CD14-positive monocyte (primary cell): ENCODE measurements at regions not wholly inside any gene's neighbourhood (a gene's known extent, or its start where the extent isn't known, plus 50 kb on each side); places are given as distances from the start of the nearest gene placed in this dataset.
"Not testable (repeated sequence)": the region's sequence is repeated elsewhere in the genome, so short reads cannot be mapped to it uniquely, and the experiment has no call there.

ENCODE experiments used
- DNase-seq, 3 donors: peaks; one replicate each; pipeline ENCODE4 v3.0.0-alpha.2; 2011 to 2022
- H2AFZ ChIP-seq: 2 replicates; pipeline ENCODE4 v1.6.0; 2012; ENCODE audit warnings: mild to moderate bottlenecking, low read depth, low read length, inconsistent platforms; ENCODE audit not compliant: insufficient read depth, poor library complexity, severe bottlenecking
- H3K27ac ChIP-seq, 2 donors: 1 replicate in 1 of 2; 2 replicates in 1 of 2; pipeline ENCODE4 v1.5.1; 2012 to 2013; ENCODE audit warnings: low read length in 2 of 2, control low read depth in 1 of 2, inconsistent platforms in 1 of 2, low read depth in 1 of 2, mild to moderate bottlenecking in 1 of 2
- H3K27me3 ChIP-seq, 2 donors: one replicate each; pipeline versions ENCODE4 v1.6.0 to v1.6.1; 2011 to 2013; ENCODE audit warnings: low read length in 2 of 2; ENCODE audit not compliant: control insufficient read depth in 2 of 2, insufficient read depth in 2 of 2
- H3K36me3 ChIP-seq, 2 donors: replicated peaks in 1 of 2; 1 replicate in 1 of 2; 2 replicates in 1 of 2; pipeline versions ENCODE4 v1.5.1 to v1.6.1; 2012 to 2013; ENCODE audit warnings: low read length in 2 of 2, control low read depth in 1 of 2, inconsistent platforms in 1 of 2, mild to moderate bottlenecking in 1 of 2; ENCODE audit not compliant: insufficient read depth in 2 of 2, control insufficient read depth in 1 of 2
- H3K4me1 ChIP-seq, 2 donors: 1 replicate in 1 of 2; 2 replicates in 1 of 2; pipeline versions ENCODE4 v1.5.1 to v1.6.1; 2012 to 2013; ENCODE audit warnings: low read length in 2 of 2, control low read depth in 1 of 2, inconsistent platforms in 1 of 2, mild to moderate bottlenecking in 1 of 2, moderate library complexity in 1 of 2; ENCODE audit not compliant: insufficient read depth in 2 of 2, control insufficient read depth in 1 of 2
- H3K4me2 ChIP-seq: replicated peaks from 2 replicates; pipeline ENCODE3; 2012; ENCODE audit warnings: low read length, moderate library complexity, mild to moderate bottlenecking; ENCODE audit not compliant: poor library complexity, severe bottlenecking; ENCODE audit errors: extremely low read depth
- H3K4me3 ChIP-seq, 3 experiments: fragments of 200-600 bp in 1 of 3; sonication (generic) in 1 of 3; replicated peaks in 1 of 3; 1 replicate in 2 of 3; 2 replicates in 1 of 3; pipeline ENCODE4 v1.5.1; 2011 to 2013; ENCODE audit warnings: low read length in 3 of 3, mild to moderate bottlenecking in 3 of 3, control low read depth in 2 of 3, low read depth in 2 of 3, inconsistent platforms in 1 of 3, moderate library complexity in 1 of 3
- H3K79me2 ChIP-seq: 2 replicates; pipeline ENCODE4 v1.6.0; 2012; ENCODE audit warnings: mild to moderate bottlenecking, control low read depth, inconsistent platforms, low read length, moderate library complexity; ENCODE audit not compliant: insufficient read depth
- H3K9ac ChIP-seq: 2 replicates; pipeline ENCODE4 v1.6.0; 2017; ENCODE audit warnings: low read length, mild to moderate bottlenecking; ENCODE audit not compliant: insufficient read depth, poor library complexity, severe bottlenecking
- H3K9me3 ChIP-seq, 2 donors: replicated peaks in 1 of 2; 1 replicate in 1 of 2; 2 replicates in 1 of 2; pipeline versions ENCODE4 v1.5.1 to v1.6.1; 2012 to 2013; ENCODE audit warnings: low read length in 2 of 2, control low read depth in 1 of 2; ENCODE audit not compliant: control insufficient read depth in 1 of 2, insufficient read depth in 1 of 2
- H4K20me1 ChIP-seq: 2 replicates; pipeline ENCODE4 v1.6.0; 2012; ENCODE audit warnings: mild to moderate bottlenecking, low read length, control low read depth, moderate library complexity; ENCODE audit not compliant: insufficient read depth
- H3K27ac Mint-ChIP-seq, 7 donors: one replicate each; pipeline ENCODE4 v1.8.0; 2020; ENCODE audit warnings: mild to moderate bottlenecking in 7 of 7, mixed read lengths in 7 of 7, moderate library complexity in 6 of 7, inconsistent platforms in 2 of 7
- H3K27me3 Mint-ChIP-seq, 3 donors: one replicate each; pipeline ENCODE4 v1.8.0; 2021 to 2022; ENCODE audit warnings: low read depth in 3 of 3, mild to moderate bottlenecking in 3 of 3, mixed read lengths in 3 of 3, moderate library complexity in 3 of 3, inconsistent platforms in 1 of 3
- H3K36me3 Mint-ChIP-seq, 2 donors: one replicate each; pipeline ENCODE4 v1.8.0; 2020; ENCODE audit warnings: mixed read lengths in 2 of 2, inconsistent platforms in 1 of 2, mild to moderate bottlenecking in 1 of 2
- H3K4me1 Mint-ChIP-seq: one replicate; pipeline ENCODE4 v1.8.0; 2020; ENCODE audit warnings: mild to moderate bottlenecking, mixed read lengths
- H3K4me3 Mint-ChIP-seq, 2 donors: one replicate each; pipeline ENCODE4 v1.8.0; 2020; ENCODE audit warnings: mild to moderate bottlenecking in 2 of 2, mixed read lengths in 2 of 2, moderate library complexity in 1 of 2
- H3K9me3 Mint-ChIP-seq, 7 donors: one replicate each; pipeline ENCODE4 v1.8.0; 2020 to 2022; ENCODE audit warnings: mixed read lengths in 7 of 7, mild to moderate bottlenecking in 6 of 7, moderate library complexity in 6 of 7, inconsistent platforms in 2 of 7
- WGBS: methylation state at CpG from one replicate; pipeline ENCODE4 v1.1.5; 2013; ENCODE audit warnings: missing lambda C conversion rate; ENCODE audit not compliant: insufficient coverage; 5-methylcytosine and 5-hydroxymethylcytosine counted together
- intact Hi-C, 2 donors: fragments of 100-400 bp; cut with micrococcal nuclease; formaldehyde crosslinking; loops; one replicate each; pipeline versions ENCODE4 v1.15.0 to v1.15.1; 2023
- TF ChIP-seq, protein P1 (sequence below): fragments of 200-600 bp; IDR thresholded peaks from one replicate; pipeline ENCODE4 v1.8.0; 2022; ENCODE audit warnings: antibody characterized with exemption, mild to moderate bottlenecking

DNA sequence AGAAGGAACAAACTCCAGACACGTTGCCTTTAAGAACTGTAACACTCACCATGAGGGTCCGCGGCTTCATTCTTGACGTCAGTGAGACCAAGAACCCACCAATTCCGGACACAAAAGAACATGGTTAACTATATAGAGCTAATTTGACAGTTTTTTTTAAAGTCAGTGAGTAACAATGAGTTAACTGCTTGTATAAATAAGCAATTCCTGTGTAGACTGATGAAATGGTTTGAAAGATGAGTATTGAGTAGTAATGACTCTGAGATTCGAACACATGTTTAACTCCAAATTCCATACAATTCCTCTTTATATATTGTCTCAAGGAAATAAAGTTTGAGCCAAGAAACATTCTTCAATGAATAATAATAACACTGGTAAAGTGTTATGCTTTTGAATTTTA, 478.0 kb downstream of the MMUT start:
- TF ChIP-seq, protein P1, sequence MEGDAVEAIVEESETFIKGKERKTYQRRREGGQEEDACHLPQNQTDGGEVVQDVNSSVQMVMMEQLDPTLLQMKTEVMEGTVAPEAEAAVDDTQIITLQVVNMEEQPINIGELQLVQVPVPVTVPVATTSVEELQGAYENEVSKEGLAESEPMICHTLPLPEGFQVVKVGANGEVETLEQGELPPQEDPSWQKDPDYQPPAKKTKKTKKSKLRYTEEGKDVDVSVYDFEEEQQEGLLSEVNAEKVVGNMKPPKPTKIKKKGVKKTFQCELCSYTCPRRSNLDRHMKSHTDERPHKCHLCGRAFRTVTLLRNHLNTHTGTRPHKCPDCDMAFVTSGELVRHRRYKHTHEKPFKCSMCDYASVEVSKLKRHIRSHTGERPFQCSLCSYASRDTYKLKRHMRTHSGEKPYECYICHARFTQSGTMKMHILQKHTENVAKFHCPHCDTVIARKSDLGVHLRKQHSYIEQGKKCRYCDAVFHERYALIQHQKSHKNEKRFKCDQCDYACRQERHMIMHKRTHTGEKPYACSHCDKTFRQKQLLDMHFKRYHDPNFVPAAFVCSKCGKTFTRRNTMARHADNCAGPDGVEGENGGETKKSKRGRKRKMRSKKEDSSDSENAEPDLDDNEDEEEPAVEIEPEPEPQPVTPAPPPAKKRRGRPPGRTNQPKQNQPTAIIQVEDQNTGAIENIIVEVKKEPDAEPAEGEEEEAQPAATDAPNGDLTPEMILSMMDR: no peak
- Mint-ChIP-seq H3K4me3 (no peak overlapping the region), H3K27me3 (no peaks in the 10 kb centered on the region), H3K4me1 (no peaks in the 10 kb centered on the region), H3K36me3 (no peaks in the 10 kb centered on the region), H3K9me3 (peaks cover 16 to 47% (median 20%) of the 10 kb centered on the region in 7 donors), H3K27ac (no peak overlapping the region)
- no peaks in the 10 kb centered on the region for H3K79me2 ChIP-seq
- DNase-seq: no peak
- peaks cover 46 to 60% of the 10 kb centered on the region in 2 donors for H3K9me3 ChIP-seq
- H3K9ac ChIP-seq: no peak overlapping the region
- no peaks in the 10 kb centered on the region for H3K4me1 ChIP-seq
- H2AFZ ChIP-seq: no peak overlapping the region
- H3K27ac ChIP-seq: no peak overlapping the region
- H3K4me3 ChIP-seq: no peak overlapping the region
- H3K4me2 ChIP-seq: no peak overlapping the region
- no peaks in the 10 kb centered on the region for H3K27me3 ChIP-seq
- intact Hi-C loops: no loop called here
- 100% methylated on average over 1 of the region's 6 CpGs for WGBS
- H3K36me3 ChIP-seq: no peaks in the 10 kb centered on the region
- H4K20me1 ChIP-seq: no peaks in the 10 kb centered on the region

DNA sequence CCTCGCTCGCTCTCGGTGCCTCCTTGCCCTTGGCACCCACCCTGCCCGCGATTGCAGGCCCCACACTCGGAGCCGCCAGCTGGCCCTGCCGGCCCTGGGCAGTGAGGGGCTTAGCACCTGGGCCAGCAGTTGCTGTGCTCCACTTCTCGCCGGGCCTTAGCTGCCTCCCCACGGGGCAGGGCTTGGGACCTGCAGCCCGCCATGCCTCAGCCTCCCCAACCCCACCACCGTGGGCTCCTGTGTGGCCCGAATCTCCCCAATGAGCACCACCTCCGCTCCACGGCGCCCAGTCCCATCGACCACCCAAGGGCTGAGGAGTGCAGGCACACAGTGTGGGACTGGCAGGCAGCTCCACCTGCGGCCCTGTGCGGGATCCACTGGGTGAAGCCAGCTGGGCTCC, 479.1 kb downstream of the MMUT start:
- H2AFZ ChIP-seq, H3K4me3 Mint-ChIP-seq, H3K4me1 Mint-ChIP-seq, DNase-seq, H3K27me3 Mint-ChIP-seq, H3K4me3 ChIP-seq, H3K36me3 ChIP-seq, H3K4me2 ChIP-seq, H3K27ac ChIP-seq, H4K20me1 ChIP-seq, H3K79me2 ChIP-seq, H3K4me1 ChIP-seq, H3K27me3 ChIP-seq, H3K9ac ChIP-seq, H3K36me3 Mint-ChIP-seq, intact Hi-C loops, H3K27ac Mint-ChIP-seq: not testable (repeated sequence)
- WGBS: 94% methylated on average over 18 of the region's 20 CpGs
- peaks cover 43 to 53% of the 10 kb centered on the region in 2 donors for H3K9me3 ChIP-seq
- H3K9me3 Mint-ChIP-seq: peaks cover 14 to 40% (median 22%) of the 10 kb centered on the region in 7 donors
